ENCODE measurements at regions not wholly inside any gene's neighbourhood (a gene's known extent, or its start where the extent isn't known, plus 50 kb on each side); places are given as distances from the start of the nearest gene placed in this dataset.

GRCh38 chr5:23318166-23318565, 189.2 kb upstream of the PRDM9 start:
- TF ChIP-seq L3MBTL2 (conservative IDR thresholded peaks at IDR 0.05) (no peak), ZNF384 (IDR thresholded peaks at IDR 0.05) (no peak), ARNT (IDR thresholded peaks at IDR 0.05) (no peak), TARDBP (IDR thresholded peaks at IDR 0.05) (no peak), NFRKB (IDR thresholded peaks at IDR 0.05) (no peak), CTBP1 (IDR thresholded peaks at IDR 0.05; ENCODE audit: borderline replicate concordance) (no peak), FOXK2 (IDR thresholded peaks at IDR 0.05) (no peak), ELF4 (IDR thresholded peaks at IDR 0.05) (no peak), BHLHE40 (IDR thresholded peaks at IDR 0.05; ENCODE audit: borderline replicate concordance) (no peak), PKNOX1 (IDR thresholded peaks at IDR 0.05) (no peak), FOXM1 (IDR thresholded peaks at IDR 0.05; ENCODE audit: borderline replicate concordance) (no peak)

Measured in HEK293T (cell line).